Neural progenitor cell (in vitro differentiated cells): ENCODE measurements at regions not wholly inside any gene's neighbourhood (a gene's known extent, or its start where the extent isn't known, plus 50 kb on each side); places are given as distances from the start of the nearest gene placed in this dataset.

ENCODE experiments used
- DNase-seq: peaks from one replicate; pipeline ENCODE4 v3.0.0-alpha.2; 2016; ENCODE audit warnings: low spot score
- H2AFZ ChIP-seq: fragments of 200-600 bp; sonication (generic); replicated peaks from 2 replicates; pipeline ENCODE4 v1.6.1; 2016; ENCODE audit warnings: antibody characterized with exemption
- H3F3A ChIP-seq: fragments of 200-600 bp; sonication (generic); 2 replicates; pipeline ENCODE4 v1.6.1; 2016; ENCODE audit warnings: antibody characterized with exemption, low read depth
- H3K27ac ChIP-seq: fragments of 200-600 bp; sonication (generic); 2 replicates; pipeline ENCODE4 v1.5.1; 2016; ENCODE audit warnings: mild to moderate bottlenecking
- H3K27me3 ChIP-seq: fragments of 200-600 bp; sonication (generic); 2 replicates; pipeline ENCODE4 v1.6.1; 2016; ENCODE audit warnings: mild to moderate bottlenecking, moderate library complexity
- H3K36me3 ChIP-seq: fragments of 200-600 bp; sonication (generic); 2 replicates; pipeline ENCODE4 v1.5.1; 2016
- H3K4me1 ChIP-seq: fragments of 200-600 bp; sonication (generic); 2 replicates; pipeline ENCODE4 v1.6.1; 2016; ENCODE audit warnings: mixed run types
- H3K4me2 ChIP-seq: fragments of 200-600 bp; sonication (generic); 2 replicates; pipeline ENCODE4 v1.6.1; 2016
- H3K4me3 ChIP-seq: fragments of 200-600 bp; sonication (generic); 2 replicates; pipeline ENCODE4 v1.5.1; 2016
- H3K79me2 ChIP-seq: fragments of 200-600 bp; sonication (generic); 2 replicates; pipeline ENCODE4 v1.6.1; 2016; ENCODE audit warnings: low read depth
- H3K9ac ChIP-seq: fragments of 200-600 bp; sonication (generic); 2 replicates; pipeline ENCODE4 v1.6.1; 2016
- H3K9me3 ChIP-seq: fragments of 200-600 bp; sonication (generic); 2 replicates; pipeline ENCODE4 v1.5.1; 2016; ENCODE audit warnings: low read depth
- H4K20me1 ChIP-seq: fragments of 200-600 bp; sonication (generic); 2 replicates; pipeline ENCODE4 v1.6.1; 2016; ENCODE audit warnings: low read depth
- H3K27ac Mint-ChIP-seq: 3 replicates; pipeline ENCODE4 v1.8.0; 2021; ENCODE audit warnings: mixed read lengths
- H3K27me3 Mint-ChIP-seq: 2 replicates; pipeline ENCODE4 v1.8.0; 2022; ENCODE audit warnings: low read depth, mild to moderate bottlenecking, inconsistent platforms, moderate library complexity, mixed read lengths; ENCODE audit not compliant: insufficient read depth
- H3K36me3 Mint-ChIP-seq: 3 replicates; pipeline ENCODE4 v1.8.0; 2021; ENCODE audit warnings: mixed read lengths
- H3K4me1 Mint-ChIP-seq: 3 replicates; pipeline ENCODE4 v1.8.0; 2021; ENCODE audit warnings: mixed read lengths
- H3K4me3 Mint-ChIP-seq: 3 replicates; pipeline ENCODE4 v1.8.0; 2021; ENCODE audit warnings: mild to moderate bottlenecking, moderate library complexity, mixed read lengths
- H3K9me3 Mint-ChIP-seq: 3 replicates; pipeline ENCODE4 v1.8.0; 2020; ENCODE audit warnings: mixed read lengths
- CTCF ChIP-seq: fragments of 200-600 bp; sonication (generic); IDR thresholded peaks from 2 replicates; pipeline ENCODE4 v1.5.1; 2017; ENCODE audit warnings: antibody characterized with exemption, mild to moderate bottlenecking
- EZH2 ChIP-seq: fragments of 200-600 bp; sonication (generic); IDR thresholded peaks from 2 replicates; pipeline ENCODE4 v1.6.1; 2017; ENCODE audit warnings: antibody characterized with exemption, mild to moderate bottlenecking, moderate library complexity
- EZH2phosphoT487 ChIP-seq: fragments of 200-600 bp; sonication (generic); IDR thresholded peaks from 2 replicates; pipeline ENCODE4 v1.6.1; 2017; ENCODE audit warnings: antibody characterized with exemption

- Histone ChIP-seq H3K4me1 (peaks cover 8% of the 10 kb centered on the region), H4K20me1 (no peaks in the 10 kb centered on the region), H3K9me3 (no peaks in the 10 kb centered on the region), H3K4me3 (no peak overlapping the region), H3K9ac (no peak overlapping the region), H3K4me2 (no peak overlapping the region), H3K27ac (no peak overlapping the region), H3F3A (peaks cover 11% of the 10 kb centered on the region), H3K79me2 (no peaks in the 10 kb centered on the region), H3K36me3 (no peaks in the 10 kb centered on the region), H3K27me3 (no peaks in the 10 kb centered on the region), H2AFZ (no peak overlapping the region)
- no peak for TF ChIP-seq EZH2phosphoT487
- H3K9me3 Mint-ChIP-seq, result peaks cover 7% of the 10 kb centered on the region
- H3K27me3 Mint-ChIP-seq, result peaks cover 16% of the 10 kb centered on the region
- no peak for DNase-seq
- no peaks in the 10 kb centered on the region for H3K36me3 Mint-ChIP-seq
- no peak overlapping the region for H3K27ac Mint-ChIP-seq
- peaks cover 7% of the 10 kb centered on the region for H3K4me1 Mint-ChIP-seq
- H3K4me3 Mint-ChIP-seq, result no peak overlapping the region
Measured at GRCh38 chr11:44505581-44506054, 59.8 kb upstream of the CD82 start.

- H3K27me3 ChIP-seq, result no peaks in the 10 kb centered on the region
- no peak overlapping the region for H3K4me3 Mint-ChIP-seq
- no peak overlapping the region for H3K27ac Mint-ChIP-seq
- no peak overlapping the region for H2AFZ ChIP-seq
- no peaks in the 10 kb centered on the region for H4K20me1 ChIP-seq
- peaks cover 14% of the 10 kb centered on the region for H3K27me3 Mint-ChIP-seq
- no peak for TF ChIP-seq EZH2phosphoT487
- no peak for TF ChIP-seq EZH2
- no peak for TF ChIP-seq CTCF
- H3K36me3 Mint-ChIP-seq, result no peaks in the 10 kb centered on the region
- no peak overlapping the region for H3K27ac ChIP-seq
- H3K9me3 ChIP-seq, result no peaks in the 10 kb centered on the region
- H3K9me3 Mint-ChIP-seq, result peaks cover 7% of the 10 kb centered on the region
- H3K9ac ChIP-seq, result no peak overlapping the region
- H3K4me1 ChIP-seq, result peaks cover 8% of the 10 kb centered on the region
- H3K79me2 ChIP-seq, result no peaks in the 10 kb centered on the region
- H3K4me3 ChIP-seq, result no peak overlapping the region
- H3K4me2 ChIP-seq, result no peak overlapping the region
- peaks cover 11% of the 10 kb centered on the region for H3F3A ChIP-seq
- H3K36me3 ChIP-seq, result no peaks in the 10 kb centered on the region
- DNase-seq, result no peak
- H3K4me1 Mint-ChIP-seq, result peaks cover 7% of the 10 kb centered on the region
Measured at GRCh38 chr11:44506375-44507016, 59.0 kb upstream of the CD82 start.

GRCh38 chr11:44507491-44507890 is 58.0 kb upstream of the CD82 start:
- no peak overlapping the region for H3K4me3 Mint-ChIP-seq
- H4K20me1 ChIP-seq, result no peaks in the 10 kb centered on the region
- no peak overlapping the region for H3K4me2 ChIP-seq
- peaks cover 7% of the 10 kb centered on the region for H3K4me1 Mint-ChIP-seq
- TF ChIP-seq EZH2phosphoT487 (no peak), EZH2 (no peak), CTCF (no peak)
- no peaks in the 10 kb centered on the region for H3K36me3 Mint-ChIP-seq
- no peak for DNase-seq
- no peaks in the 10 kb centered on the region for H3K27me3 ChIP-seq
- peaks cover 8% of the 10 kb centered on the region for H3K4me1 ChIP-seq
- H3K27me3 Mint-ChIP-seq, result peaks cover 16% of the 10 kb centered on the region
- no peak overlapping the region for H3K27ac Mint-ChIP-seq
- no peak overlapping the region for H3K27ac ChIP-seq
- no peaks in the 10 kb centered on the region for H3K79me2 ChIP-seq
- H3K9me3 ChIP-seq, result no peaks in the 10 kb centered on the region
- no peak overlapping the region for H3K4me3 ChIP-seq
- H3K36me3 ChIP-seq, result no peaks in the 10 kb centered on the region
- H2AFZ ChIP-seq, result no peak overlapping the region
- H3F3A ChIP-seq, result peaks cover 11% of the 10 kb centered on the region
- H3K9ac ChIP-seq, result no peak overlapping the region
- peaks cover 7% of the 10 kb centered on the region for H3K9me3 Mint-ChIP-seq

- TF ChIP-seq EZH2, result no peak
- TF ChIP-seq CTCF, result no peak
- TF ChIP-seq EZH2phosphoT487, result no peak
- Histone ChIP-seq H3K36me3 (no peaks in the 10 kb centered on the region), H3F3A (peaks cover 11% of the 10 kb centered on the region), H3K9ac (no peak overlapping the region), H3K9me3 (no peaks in the 10 kb centered on the region), H2AFZ (no peak overlapping the region), H3K4me2 (no peak overlapping the region), H3K27me3 (no peaks in the 10 kb centered on the region), H3K79me2 (no peaks in the 10 kb centered on the region), H3K4me3 (no peak overlapping the region), H4K20me1 (no peaks in the 10 kb centered on the region), H3K4me1 (peaks cover 8% of the 10 kb centered on the region), H3K27ac (no peak overlapping the region)
- Mint-ChIP-seq H3K9me3 (peaks cover 7% of the 10 kb centered on the region), H3K4me1 (peaks cover 10% of the 10 kb centered on the region), H3K4me3 (no peak overlapping the region), H3K27me3 (peaks cover 16% of the 10 kb centered on the region), H3K27ac (no peak overlapping the region), H3K36me3 (no peaks in the 10 kb centered on the region)
- no peak for DNase-seq
Measured at GRCh38 chr11:44507896-44508445, 57.5 kb upstream of the CD82 start.
